Hypothalamus (tissue), 51 donors: ENCODE measurements at regions not wholly inside any gene's neighbourhood (a gene's known extent, or its start where the extent isn't known, plus 50 kb on each side); places are given as distances from the start of the nearest gene placed in this dataset.

Experiments
- DNase-seq, 51 donors: peaks; one replicate each; lab custom pipeline; 2025; lab: John Stamatoyannopoulos, UW

- no peak for DNase-seq
Observed at GRCh38 chr2:200243441-200243840, 63.1 kb upstream of the SPATS2L start.

- DNase-seq = no peak
Observed at GRCh38 chr2:200244111-200244510, 62.4 kb upstream of the SPATS2L start.

- DNase-seq = no peak
Observed at GRCh38 chr2:200247494-200247893, 59.0 kb upstream of the SPATS2L start.

GRCh38 chr2:200252265-200253067 lies 54.0 kb upstream of the SPATS2L start:
- no peak for DNase-seq

GRCh38 chr2:200253639-200254038 lies 52.9 kb upstream of the SPATS2L start:
- DNase-seq = no peak

GRCh38 chr2:200254773-200255172 lies 51.7 kb upstream of the SPATS2L start:
- no peak for DNase-seq

GRCh38 chr2:200255549-200255948 lies 50.9 kb upstream of the SPATS2L start:
- no peak for DNase-seq
